KMS-11 (cell line): ENCODE measurements at regions not wholly inside any gene's neighbourhood (a gene's known extent, or its start where the extent isn't known, plus 50 kb on each side); places are given as distances from the start of the nearest gene placed in this dataset.
"Not testable (repeated sequence)": the region's sequence is repeated elsewhere in the genome, so short reads cannot be mapped to it uniquely, and the experiment has no call there.

Experiments
- H2AFZ ChIP-seq: fragments of 200-600 bp; sonication (generic); 2 replicates; pipeline ENCODE4 v1.6.1; 2016; ENCODE audit warnings: antibody characterized with exemption, mixed run types, low read depth
- H3K27ac ChIP-seq: fragments of 200-600 bp; sonication (generic); 2 replicates; pipeline ENCODE4 v1.6.1; 2016; ENCODE audit warnings: mild to moderate bottlenecking, mixed run types
- H3K27me3 ChIP-seq: fragments of 200-600 bp; sonication (generic); 2 replicates; pipeline ENCODE4 v1.6.1; 2017; ENCODE audit warnings: mild to moderate bottlenecking, low read depth, mixed run types, moderate library complexity; ENCODE audit not compliant: insufficient read depth
- H3K36me3 ChIP-seq: fragments of 200-600 bp; sonication (generic); 2 replicates; pipeline ENCODE4 v1.6.1; 2017; ENCODE audit warnings: mild to moderate bottlenecking, mixed run types; ENCODE audit not compliant: insufficient read depth
- H3K4me1 ChIP-seq: fragments of 200-600 bp; sonication (generic); 2 replicates; pipeline ENCODE4 v1.6.1; 2016; ENCODE audit warnings: mild to moderate bottlenecking, low read depth, mixed run types; ENCODE audit not compliant: poor library complexity, severe bottlenecking
- H3K4me2 ChIP-seq: fragments of 200-600 bp; sonication (generic); 2 replicates; pipeline ENCODE4 v1.7.0; 2016; ENCODE audit warnings: mild to moderate bottlenecking, mixed run types
- H3K4me3 ChIP-seq: fragments of 200-600 bp; sonication (generic); IDR thresholded peaks from 2 replicates; pipeline ENCODE4 v1.6.1; 2017; ENCODE audit warnings: low read depth, low read length, mixed read lengths; ENCODE audit not compliant: insufficient read depth
- H3K79me2 ChIP-seq: fragments of 200-600 bp; sonication (generic); 2 replicates; pipeline ENCODE4 v1.6.1; 2016; ENCODE audit warnings: low read depth, mixed run types; ENCODE audit not compliant: insufficient read depth
- H3K9ac ChIP-seq: fragments of 200-600 bp; sonication (generic); 2 replicates; pipeline ENCODE4 v1.6.1; 2016; ENCODE audit warnings: mild to moderate bottlenecking, mixed run types
- H4K20me1 ChIP-seq: fragments of 200-600 bp; sonication (generic); 2 replicates; pipeline ENCODE4 v1.6.1; 2016; ENCODE audit warnings: mild to moderate bottlenecking, mixed run types; ENCODE audit not compliant: insufficient read depth
- CTCF ChIP-seq: fragments of 200-600 bp; sonication (generic); conservative IDR thresholded peaks from 2 replicates; pipeline ENCODE4 v1.6.1; 2017; ENCODE audit warnings: low read depth, mild to moderate bottlenecking, antibody characterized with exemption, low read length, moderate library complexity, mixed read lengths

- no peak overlapping the region for H3K27ac ChIP-seq
- H3K27me3 ChIP-seq, result no peaks in the 10 kb centered on the region
- no peak for TF ChIP-seq CTCF
- no peaks in the 10 kb centered on the region for H3K36me3 ChIP-seq
- no peak overlapping the region for H3K9ac ChIP-seq
- H3K79me2 ChIP-seq, result no peaks in the 10 kb centered on the region
- H2AFZ ChIP-seq, result no peak overlapping the region
- no peak overlapping the region for H3K4me2 ChIP-seq
- no peaks in the 10 kb centered on the region for H3K4me1 ChIP-seq
- H3K4me3 ChIP-seq, result no peak overlapping the region
- no peaks in the 10 kb centered on the region for H4K20me1 ChIP-seq
Measured at GRCh38 chr10:21423850-21424249, 101.6 kb downstream of the SKIDA1 start.

DNA sequence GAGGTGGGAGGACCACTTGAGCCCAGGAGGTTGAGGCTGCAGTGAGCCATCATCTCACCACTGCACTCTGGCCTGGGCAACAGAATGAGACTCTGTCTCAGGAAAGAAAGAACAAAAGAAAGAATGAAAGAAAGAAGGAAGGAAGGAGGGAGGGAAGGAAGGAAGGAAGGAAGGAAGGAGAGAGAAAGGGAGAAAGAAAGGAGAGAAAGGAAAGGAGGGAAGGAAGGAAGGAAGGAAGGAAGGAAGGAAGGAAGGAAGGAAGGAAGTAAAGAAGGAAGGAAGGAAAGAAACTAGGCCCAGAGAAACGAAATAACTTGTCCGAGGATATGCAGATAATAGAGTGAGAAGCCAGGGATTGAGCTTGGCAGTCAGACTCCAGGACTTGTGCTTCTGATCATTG, 102.1 kb downstream of the SKIDA1 start:
- no peaks in the 10 kb centered on the region for H4K20me1 ChIP-seq
- H3K27me3 ChIP-seq, result no peaks in the 10 kb centered on the region
- no peaks in the 10 kb centered on the region for H3K36me3 ChIP-seq
- no peak overlapping the region for H3K4me2 ChIP-seq
- TF ChIP-seq CTCF, result no peak
- no peak overlapping the region for H3K27ac ChIP-seq
- no peaks in the 10 kb centered on the region for H3K79me2 ChIP-seq
- H3K4me3 ChIP-seq, result no peak overlapping the region
- no peaks in the 10 kb centered on the region for H3K4me1 ChIP-seq
- no peak overlapping the region for H3K9ac ChIP-seq
- no peak overlapping the region for H2AFZ ChIP-seq

GRCh38 chr10:21421794-21422193, 103.7 kb downstream of the SKIDA1 start:
- no peaks in the 10 kb centered on the region for H4K20me1 ChIP-seq
- no peaks in the 10 kb centered on the region for H3K27me3 ChIP-seq
- H3K4me1 ChIP-seq, result no peaks in the 10 kb centered on the region
- no peak for TF ChIP-seq CTCF
- H2AFZ ChIP-seq, result no peak overlapping the region
- H3K9ac ChIP-seq, result no peak overlapping the region
- no peak overlapping the region for H3K4me2 ChIP-seq
- no peaks in the 10 kb centered on the region for H3K36me3 ChIP-seq
- H3K27ac ChIP-seq, result no peak overlapping the region
- H3K79me2 ChIP-seq, result no peaks in the 10 kb centered on the region
- H3K4me3 ChIP-seq, result no peak overlapping the region

DNA sequence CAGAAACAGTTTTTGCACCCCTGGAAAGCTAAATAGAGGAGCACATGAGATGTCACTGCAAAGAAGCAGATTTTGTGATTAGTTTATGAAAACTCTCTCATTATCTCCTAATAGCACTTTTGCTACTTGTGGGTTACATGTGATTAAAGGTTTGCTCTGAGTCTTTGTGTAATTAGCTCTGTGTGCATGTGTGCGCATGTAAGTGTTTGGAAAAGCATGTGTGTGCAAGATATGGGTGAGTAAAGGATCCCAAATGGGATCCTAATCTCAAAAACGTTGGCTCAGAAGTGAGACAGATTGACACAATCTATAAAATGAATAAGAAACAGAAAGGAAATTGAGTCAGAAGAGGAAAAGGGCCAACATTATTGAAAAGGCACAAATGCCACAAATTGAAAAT, 104.5 kb downstream of the SKIDA1 start:
- no peaks in the 10 kb centered on the region for H3K79me2 ChIP-seq
- H4K20me1 ChIP-seq, result no peaks in the 10 kb centered on the region
- no peak overlapping the region for H2AFZ ChIP-seq
- H3K27ac ChIP-seq, result no peak overlapping the region
- TF ChIP-seq CTCF, result no peak
- H3K4me3 ChIP-seq, result no peak overlapping the region
- H3K27me3 ChIP-seq, result no peaks in the 10 kb centered on the region
- H3K4me2 ChIP-seq, result no peak overlapping the region
- no peaks in the 10 kb centered on the region for H3K36me3 ChIP-seq
- no peaks in the 10 kb centered on the region for H3K4me1 ChIP-seq
- H3K9ac ChIP-seq, result no peak overlapping the region

GRCh38 chr10:21418981-21419576, 106.4 kb downstream of the SKIDA1 start:
- H3K27ac ChIP-seq, H2AFZ ChIP-seq, H3K27me3 ChIP-seq, H4K20me1 ChIP-seq, H3K4me1 ChIP-seq, H3K79me2 ChIP-seq, H3K4me3 ChIP-seq, H3K36me3 ChIP-seq, H3K9ac ChIP-seq, H3K4me2 ChIP-seq: not testable (repeated sequence)
